ENCODE measurements at regions not wholly inside any gene's neighbourhood (a gene's known extent, or its start where the extent isn't known, plus 50 kb on each side); places are given as distances from the start of the nearest gene placed in this dataset.

DNA sequence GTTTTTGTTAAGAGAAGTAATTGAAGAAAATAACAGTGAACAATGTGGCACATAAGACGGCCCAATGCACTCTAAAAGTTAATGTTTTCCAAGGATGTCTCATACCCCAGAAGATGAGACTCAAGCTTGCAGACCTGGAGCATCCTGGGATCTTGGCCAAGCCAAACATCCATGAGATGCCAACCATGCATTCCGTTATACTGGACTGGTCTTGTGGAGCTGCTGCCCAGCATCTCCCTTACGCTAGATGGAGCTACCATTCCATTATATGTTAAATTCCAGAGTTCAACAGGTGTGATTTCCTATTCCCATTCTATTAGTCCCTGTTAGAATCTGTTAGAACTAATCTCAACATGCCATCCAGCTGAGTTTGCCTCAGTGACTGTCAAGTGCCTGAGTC, 181.8 kb downstream of the PDCD6IP start:
- TF ChIP-seq POLR2A (IDR thresholded peaks at IDR 0.05) = no peak
- TF ChIP-seq, protein P1, sequence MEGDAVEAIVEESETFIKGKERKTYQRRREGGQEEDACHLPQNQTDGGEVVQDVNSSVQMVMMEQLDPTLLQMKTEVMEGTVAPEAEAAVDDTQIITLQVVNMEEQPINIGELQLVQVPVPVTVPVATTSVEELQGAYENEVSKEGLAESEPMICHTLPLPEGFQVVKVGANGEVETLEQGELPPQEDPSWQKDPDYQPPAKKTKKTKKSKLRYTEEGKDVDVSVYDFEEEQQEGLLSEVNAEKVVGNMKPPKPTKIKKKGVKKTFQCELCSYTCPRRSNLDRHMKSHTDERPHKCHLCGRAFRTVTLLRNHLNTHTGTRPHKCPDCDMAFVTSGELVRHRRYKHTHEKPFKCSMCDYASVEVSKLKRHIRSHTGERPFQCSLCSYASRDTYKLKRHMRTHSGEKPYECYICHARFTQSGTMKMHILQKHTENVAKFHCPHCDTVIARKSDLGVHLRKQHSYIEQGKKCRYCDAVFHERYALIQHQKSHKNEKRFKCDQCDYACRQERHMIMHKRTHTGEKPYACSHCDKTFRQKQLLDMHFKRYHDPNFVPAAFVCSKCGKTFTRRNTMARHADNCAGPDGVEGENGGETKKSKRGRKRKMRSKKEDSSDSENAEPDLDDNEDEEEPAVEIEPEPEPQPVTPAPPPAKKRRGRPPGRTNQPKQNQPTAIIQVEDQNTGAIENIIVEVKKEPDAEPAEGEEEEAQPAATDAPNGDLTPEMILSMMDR (IDR thresholded peaks at IDR 0.05) = peak in 6 of 12 donors; percentile 25 to 50 (median 42)
